ENCODE measurements at regions not wholly inside any gene's neighbourhood (a gene's known extent, or its start where the extent isn't known, plus 50 kb on each side); places are given as distances from the start of the nearest gene placed in this dataset.

DNA sequence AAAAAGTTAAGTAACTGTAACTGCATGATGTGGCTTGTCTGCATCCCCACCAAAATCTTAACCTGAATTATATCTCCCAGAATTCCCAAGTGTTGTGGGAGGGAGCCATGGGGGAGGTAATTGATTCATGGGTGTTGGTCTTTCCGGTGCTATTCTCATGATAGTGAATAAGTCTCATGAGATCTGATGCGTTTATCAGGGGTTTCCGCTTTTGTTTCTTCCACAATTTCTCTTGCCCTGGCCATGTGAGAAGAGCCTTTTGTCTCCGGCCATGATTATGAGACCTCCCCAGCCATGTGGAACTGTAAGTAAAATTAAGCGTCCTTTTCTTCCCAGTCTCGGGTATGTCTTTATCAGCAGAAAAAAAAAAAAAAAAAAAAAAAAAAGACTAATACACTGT is 385.8 kb downstream of the SLITRK1 start:
- TF ChIP-seq, protein P1, sequence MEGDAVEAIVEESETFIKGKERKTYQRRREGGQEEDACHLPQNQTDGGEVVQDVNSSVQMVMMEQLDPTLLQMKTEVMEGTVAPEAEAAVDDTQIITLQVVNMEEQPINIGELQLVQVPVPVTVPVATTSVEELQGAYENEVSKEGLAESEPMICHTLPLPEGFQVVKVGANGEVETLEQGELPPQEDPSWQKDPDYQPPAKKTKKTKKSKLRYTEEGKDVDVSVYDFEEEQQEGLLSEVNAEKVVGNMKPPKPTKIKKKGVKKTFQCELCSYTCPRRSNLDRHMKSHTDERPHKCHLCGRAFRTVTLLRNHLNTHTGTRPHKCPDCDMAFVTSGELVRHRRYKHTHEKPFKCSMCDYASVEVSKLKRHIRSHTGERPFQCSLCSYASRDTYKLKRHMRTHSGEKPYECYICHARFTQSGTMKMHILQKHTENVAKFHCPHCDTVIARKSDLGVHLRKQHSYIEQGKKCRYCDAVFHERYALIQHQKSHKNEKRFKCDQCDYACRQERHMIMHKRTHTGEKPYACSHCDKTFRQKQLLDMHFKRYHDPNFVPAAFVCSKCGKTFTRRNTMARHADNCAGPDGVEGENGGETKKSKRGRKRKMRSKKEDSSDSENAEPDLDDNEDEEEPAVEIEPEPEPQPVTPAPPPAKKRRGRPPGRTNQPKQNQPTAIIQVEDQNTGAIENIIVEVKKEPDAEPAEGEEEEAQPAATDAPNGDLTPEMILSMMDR (IDR thresholded peaks at IDR 0.05; ENCODE audit: insufficient read depth, low read length): no peak
- TF ChIP-seq GABPA (IDR thresholded peaks at IDR 0.05; ENCODE audit: low read depth) (no peak), POLR2AphosphoS5 (IDR thresholded peaks at IDR 0.05; ENCODE audit: low read depth) (no peak), SPI1 (IDR thresholded peaks at IDR 0.05; ENCODE audit: borderline replicate concordance, low read depth) (no peak)
- TF ChIP-seq, protein P2, sequence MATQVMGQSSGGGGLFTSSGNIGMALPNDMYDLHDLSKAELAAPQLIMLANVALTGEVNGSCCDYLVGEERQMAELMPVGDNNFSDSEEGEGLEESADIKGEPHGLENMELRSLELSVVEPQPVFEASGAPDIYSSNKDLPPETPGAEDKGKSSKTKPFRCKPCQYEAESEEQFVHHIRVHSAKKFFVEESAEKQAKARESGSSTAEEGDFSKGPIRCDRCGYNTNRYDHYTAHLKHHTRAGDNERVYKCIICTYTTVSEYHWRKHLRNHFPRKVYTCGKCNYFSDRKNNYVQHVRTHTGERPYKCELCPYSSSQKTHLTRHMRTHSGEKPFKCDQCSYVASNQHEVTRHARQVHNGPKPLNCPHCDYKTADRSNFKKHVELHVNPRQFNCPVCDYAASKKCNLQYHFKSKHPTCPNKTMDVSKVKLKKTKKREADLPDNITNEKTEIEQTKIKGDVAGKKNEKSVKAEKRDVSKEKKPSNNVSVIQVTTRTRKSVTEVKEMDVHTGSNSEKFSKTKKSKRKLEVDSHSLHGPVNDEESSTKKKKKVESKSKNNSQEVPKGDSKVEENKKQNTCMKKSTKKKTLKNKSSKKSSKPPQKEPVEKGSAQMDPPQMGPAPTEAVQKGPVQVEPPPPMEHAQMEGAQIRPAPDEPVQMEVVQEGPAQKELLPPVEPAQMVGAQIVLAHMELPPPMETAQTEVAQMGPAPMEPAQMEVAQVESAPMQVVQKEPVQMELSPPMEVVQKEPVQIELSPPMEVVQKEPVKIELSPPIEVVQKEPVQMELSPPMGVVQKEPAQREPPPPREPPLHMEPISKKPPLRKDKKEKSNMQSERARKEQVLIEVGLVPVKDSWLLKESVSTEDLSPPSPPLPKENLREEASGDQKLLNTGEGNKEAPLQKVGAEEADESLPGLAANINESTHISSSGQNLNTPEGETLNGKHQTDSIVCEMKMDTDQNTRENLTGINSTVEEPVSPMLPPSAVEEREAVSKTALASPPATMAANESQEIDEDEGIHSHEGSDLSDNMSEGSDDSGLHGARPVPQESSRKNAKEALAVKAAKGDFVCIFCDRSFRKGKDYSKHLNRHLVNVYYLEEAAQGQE (IDR thresholded peaks at IDR 0.05; ENCODE audit: insufficient replicate concordance, low read depth): no peak

Measured in HL-60 (cell line).